LHCN-M2 (cell line): ENCODE measurements at regions not wholly inside any gene's neighbourhood (a gene's known extent, or its start where the extent isn't known, plus 50 kb on each side); places are given as distances from the start of the nearest gene placed in this dataset.

Source experiments
- DNase-seq: peaks from one replicate; pipeline ENCODE4 v3.0.0-alpha.2; 2012; ENCODE audit warnings: low read depth

- no peak for DNase-seq
These were observed 216.3 kb downstream of the EFHB start for GRCh38 chr3:19717736-19718135.

DNA sequence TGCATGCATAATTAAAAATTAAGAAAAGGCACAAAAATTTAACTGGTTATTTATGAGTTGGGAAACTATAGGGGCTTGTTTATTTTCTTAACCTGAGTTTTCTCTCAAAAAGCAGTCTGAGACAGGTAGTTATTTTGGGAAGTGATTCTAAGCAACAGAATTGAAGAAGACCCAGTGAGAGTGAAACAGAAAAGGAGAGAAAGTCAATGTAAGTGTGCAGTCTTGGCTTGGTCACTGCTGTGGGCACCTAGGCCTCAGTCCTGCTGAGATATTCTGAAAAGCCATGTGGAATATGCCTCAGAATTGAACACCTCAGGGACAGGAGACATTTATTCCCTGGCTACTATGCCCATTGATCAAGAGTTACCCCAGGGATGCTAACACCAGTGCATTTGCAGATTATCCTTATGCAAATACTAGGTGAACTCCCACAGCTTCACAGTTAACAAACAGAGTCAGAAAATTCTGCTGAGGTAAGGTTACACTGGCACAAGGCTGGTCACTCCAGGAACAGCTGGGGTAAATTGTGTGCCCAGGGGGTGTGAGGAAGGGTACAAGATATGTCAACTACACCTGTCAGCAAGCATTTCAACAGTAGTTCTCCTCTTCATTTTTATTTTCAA is 222.7 kb downstream of the EFHB start:
- DNase-seq, result no peak

GRCh38 chr3:19702416-19703078 is 231.5 kb downstream of the EFHB start:
- no peak for DNase-seq

DNA sequence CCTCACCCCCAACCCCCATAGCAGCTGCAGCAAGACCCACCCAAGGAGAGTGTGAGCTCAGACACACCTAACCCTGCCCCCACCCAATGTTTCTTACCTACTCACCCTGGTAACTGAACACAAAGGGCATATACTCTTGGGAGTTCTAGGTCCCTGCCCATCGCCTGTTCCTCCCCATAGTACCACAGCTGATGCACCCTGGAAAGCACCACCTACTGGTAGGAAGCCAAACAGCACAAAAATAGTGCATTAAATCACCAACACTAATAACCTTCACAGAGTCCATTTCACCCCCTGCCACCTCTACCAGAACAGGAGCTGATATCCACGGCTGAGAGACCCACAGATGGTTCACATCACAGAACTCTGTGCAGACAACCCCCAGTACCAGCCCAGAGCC is 245.2 kb downstream of the EFHB start:
- no peak for DNase-seq

DNA sequence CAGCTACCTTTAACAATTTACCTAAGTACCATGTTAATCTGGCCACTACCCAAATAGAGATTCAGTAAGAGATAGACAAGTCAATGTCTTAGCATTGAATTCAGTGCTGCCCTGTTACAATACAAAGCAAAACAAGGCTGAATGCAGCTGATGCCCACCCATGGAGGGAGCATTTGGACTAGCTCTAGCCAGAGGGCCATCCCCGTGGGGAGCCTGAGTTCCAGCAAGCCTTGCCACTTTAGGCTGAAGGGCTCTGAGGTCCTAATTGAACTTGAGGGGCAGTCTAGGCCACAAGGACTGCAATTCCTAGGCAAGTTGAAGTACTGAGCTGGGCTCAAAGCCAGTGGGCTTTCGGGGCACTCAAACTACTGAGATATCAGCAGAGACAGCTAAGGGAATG is 265.9 kb downstream of the EFHB start:
- DNase-seq, result no peak

- no peak for DNase-seq
These were observed 271.5 kb downstream of the EFHB start for GRCh38 chr3:19662486-19662885.

DNA sequence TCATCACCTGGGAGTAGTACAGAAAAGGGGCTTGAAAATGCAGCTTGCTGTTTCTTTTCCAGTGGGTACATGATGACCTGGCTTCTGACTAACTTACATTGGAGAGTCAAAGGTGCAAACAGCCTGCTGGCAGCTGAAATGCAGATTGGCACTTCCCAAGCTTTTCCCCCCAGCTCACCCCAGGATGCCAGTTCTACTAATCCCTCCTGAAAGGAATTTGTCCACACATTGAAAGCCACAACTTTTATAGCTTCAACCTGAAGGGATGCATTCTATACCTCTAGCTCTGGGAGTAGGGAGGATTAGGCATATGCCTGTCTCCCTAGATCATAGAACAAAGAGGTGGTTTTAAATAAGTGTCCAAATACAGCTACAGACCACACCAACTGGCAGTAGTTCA is 281.7 kb downstream of the EFHB start:
- no peak for DNase-seq

GRCh38 chr3:19645093-19645492 is 288.9 kb downstream of the EFHB start:
- DNase-seq, result no peak

DNA sequence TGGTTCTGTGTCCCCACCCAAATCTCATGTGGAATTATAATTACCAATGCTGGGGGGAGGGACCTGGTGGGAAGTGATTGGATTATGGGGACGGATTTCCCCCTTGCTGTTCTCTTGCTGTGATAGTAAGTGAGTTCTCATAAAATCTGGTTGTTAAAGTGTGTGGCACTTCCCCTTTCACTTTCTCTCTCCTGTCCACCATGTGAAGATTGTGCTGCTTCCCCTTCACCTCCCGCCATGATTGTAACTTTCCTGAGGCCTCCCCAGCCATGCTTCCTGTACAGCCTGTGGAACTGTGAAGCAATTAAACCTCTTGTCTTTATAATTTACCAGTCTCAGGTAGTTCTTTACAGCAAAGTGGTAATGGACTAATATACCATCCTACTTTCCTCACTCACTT is 289.6 kb downstream of the EFHB start:
- DNase-seq, result no peak

DNA sequence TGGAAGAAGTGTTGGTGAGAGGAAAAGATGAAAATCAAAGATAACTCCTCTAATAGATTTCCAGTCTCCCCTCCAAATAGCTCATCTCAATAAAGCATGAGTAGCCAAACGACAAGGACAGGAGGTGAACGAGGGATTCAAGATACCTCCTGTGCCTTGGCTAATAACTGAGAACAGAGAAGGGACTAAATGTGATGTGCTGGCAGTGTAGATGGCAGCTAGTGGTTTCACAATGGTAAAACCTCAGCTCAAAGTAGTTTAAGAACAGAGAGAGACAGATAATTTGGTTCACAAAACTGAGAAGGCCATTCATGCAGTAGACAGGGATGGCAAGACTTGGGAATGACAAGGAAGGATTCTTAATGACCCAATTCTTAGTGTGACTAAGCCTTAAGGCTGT is 292.6 kb downstream of the EFHB start:
- no peak for DNase-seq

- DNase-seq, result no peak
These were observed 301.6 kb downstream of the EFHB start for GRCh38 chr3:19632099-19633074.

GRCh38 chr3:19598870-19599269 is 335.1 kb downstream of the EFHB start:
- DNase-seq, result no peak

- DNase-seq, result no peak
These were observed 337.6 kb downstream of the EFHB start for GRCh38 chr3:19596408-19596807.

DNA sequence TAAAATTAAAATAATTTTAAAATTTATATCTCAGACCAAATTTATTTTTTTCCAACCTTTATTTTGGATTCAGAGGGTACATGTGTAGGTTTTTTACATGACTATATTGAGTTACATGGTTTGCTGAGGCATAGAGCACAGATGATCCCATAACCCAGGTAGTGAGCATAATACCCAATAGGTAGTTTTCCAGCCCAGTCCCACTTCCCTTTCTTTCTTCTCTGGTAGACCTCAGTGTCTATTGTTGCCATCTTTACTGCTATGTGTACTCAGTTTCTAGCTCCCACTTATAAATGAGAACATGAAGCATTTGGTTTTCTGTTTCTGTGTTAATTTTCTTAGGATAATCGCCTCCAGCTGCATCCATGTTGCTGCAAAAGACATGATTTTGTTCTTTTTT is 338.1 kb downstream of the EFHB start:
- DNase-seq, result no peak
